ENCODE measurements at regions not wholly inside any gene's neighbourhood (a gene's known extent, or its start where the extent isn't known, plus 50 kb on each side); places are given as distances from the start of the nearest gene placed in this dataset.
A peak's percentile ranks its signal among the peaks of the same experiment; 100 is the strongest.

DNA sequence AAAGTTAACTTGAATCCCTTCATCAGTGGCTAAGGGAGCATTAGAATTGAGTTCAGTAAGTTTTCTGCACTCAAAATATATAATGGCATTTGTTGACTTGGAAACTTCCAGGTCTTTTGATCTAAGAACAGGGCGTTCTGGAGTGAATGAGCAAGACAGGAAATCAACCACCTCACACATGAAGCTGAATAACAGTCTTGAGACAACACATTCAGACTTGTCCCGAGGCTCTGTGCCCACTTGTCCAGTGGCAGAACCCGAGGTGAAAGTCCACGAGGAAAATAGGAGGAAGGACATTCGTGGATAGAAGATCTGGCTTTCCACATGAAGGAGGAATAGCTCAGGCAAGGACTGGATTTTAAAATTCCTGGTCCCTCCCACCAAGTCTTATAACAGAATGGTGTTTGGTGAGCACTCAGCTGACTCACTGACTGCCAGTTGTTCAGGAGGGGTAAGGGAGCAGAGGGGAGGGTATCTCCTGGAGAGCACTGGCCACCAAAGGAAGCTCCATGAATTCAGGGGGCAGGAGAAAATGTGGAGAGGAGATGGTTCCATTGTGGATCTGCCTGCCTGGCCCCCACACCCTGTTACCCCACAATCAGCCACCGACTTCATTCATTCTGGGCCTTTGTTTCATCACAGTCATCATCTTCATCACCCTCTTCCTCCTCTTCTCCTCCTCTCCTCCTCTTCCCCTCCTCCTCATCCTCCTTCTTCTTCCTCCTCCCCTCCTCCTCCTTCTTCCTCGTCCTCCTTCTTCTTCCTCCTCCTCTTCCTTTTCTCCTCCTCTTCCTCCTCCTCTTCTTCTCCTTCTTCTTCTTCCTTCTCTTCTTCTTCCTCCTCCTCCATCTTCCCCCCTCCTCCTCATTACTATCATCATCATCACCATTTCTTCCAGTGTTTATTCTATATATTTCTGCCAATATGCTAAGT lies 620.1 kb downstream of the MED13L start:
- no peak overlapping the region for H3K4me3 ChIP-seq (replicated peaks in 1 of 2; ENCODE audit: low read depth in 2 of 2, low read length in 2 of 2)
- DNase-seq (ENCODE audit: low read depth in 2 of 2), result peak in 1 of 2 donors; percentile 50
- TF ChIP-seq, protein P1, sequence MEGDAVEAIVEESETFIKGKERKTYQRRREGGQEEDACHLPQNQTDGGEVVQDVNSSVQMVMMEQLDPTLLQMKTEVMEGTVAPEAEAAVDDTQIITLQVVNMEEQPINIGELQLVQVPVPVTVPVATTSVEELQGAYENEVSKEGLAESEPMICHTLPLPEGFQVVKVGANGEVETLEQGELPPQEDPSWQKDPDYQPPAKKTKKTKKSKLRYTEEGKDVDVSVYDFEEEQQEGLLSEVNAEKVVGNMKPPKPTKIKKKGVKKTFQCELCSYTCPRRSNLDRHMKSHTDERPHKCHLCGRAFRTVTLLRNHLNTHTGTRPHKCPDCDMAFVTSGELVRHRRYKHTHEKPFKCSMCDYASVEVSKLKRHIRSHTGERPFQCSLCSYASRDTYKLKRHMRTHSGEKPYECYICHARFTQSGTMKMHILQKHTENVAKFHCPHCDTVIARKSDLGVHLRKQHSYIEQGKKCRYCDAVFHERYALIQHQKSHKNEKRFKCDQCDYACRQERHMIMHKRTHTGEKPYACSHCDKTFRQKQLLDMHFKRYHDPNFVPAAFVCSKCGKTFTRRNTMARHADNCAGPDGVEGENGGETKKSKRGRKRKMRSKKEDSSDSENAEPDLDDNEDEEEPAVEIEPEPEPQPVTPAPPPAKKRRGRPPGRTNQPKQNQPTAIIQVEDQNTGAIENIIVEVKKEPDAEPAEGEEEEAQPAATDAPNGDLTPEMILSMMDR (IDR thresholded peaks at IDR 0.05; ENCODE audit: low read depth, low read length), result no peak

DNA sequence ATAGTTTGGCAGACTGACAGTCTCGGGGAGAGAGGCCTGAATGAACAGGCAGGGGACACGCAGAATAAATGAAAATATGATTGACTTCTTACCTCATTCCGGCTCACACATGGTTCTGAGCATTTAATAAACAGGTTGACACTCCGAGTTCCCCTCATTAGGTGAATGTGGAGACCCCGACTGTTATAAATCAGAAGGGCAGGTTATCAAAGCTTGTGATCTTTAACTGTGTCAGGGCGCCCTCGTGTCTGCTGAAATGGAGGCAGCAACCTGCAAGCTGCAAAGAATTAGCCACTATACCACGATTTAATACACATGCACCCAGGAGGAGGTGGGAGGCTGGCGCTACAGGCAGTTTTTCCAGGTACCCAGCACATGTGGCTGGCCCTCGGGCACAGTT lies 627.5 kb downstream of the MED13L start:
- no peak overlapping the region for H3K4me3 ChIP-seq (replicated peaks in 1 of 2; ENCODE audit: low read depth in 2 of 2, low read length in 2 of 2)
- TF ChIP-seq, protein P1 (IDR thresholded peaks at IDR 0.05; ENCODE audit: low read depth, low read length), result no peak
- DNase-seq (ENCODE audit: low read depth in 2 of 2), result no peak

DNA sequence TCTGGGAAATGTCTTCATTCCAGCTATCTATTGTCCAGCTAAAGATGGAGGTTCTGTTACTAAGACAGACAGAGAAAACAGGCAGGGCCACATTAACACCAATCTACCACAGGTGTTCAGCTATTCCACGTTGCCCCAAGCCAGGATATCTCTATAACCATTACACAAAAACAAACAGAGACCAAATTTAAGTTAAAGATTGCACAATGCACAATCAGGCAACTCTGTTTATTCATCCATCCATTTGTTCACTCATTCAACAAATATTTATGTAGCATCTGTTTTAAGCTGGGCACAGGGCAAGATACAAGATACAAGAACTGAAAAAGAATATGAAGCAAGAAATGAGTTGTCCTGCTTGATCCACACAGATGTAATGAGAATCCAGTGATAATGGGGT lies 629.0 kb downstream of the MED13L start:
- DNase-seq (ENCODE audit: low read depth in 2 of 2), result peak in 1 of 2 donors; percentile 15
- TF ChIP-seq, protein P1 (IDR thresholded peaks at IDR 0.05; ENCODE audit: low read depth, low read length), result no peak
- no peak overlapping the region for H3K4me3 ChIP-seq (replicated peaks in 1 of 2; ENCODE audit: low read depth in 2 of 2, low read length in 2 of 2)

DNA sequence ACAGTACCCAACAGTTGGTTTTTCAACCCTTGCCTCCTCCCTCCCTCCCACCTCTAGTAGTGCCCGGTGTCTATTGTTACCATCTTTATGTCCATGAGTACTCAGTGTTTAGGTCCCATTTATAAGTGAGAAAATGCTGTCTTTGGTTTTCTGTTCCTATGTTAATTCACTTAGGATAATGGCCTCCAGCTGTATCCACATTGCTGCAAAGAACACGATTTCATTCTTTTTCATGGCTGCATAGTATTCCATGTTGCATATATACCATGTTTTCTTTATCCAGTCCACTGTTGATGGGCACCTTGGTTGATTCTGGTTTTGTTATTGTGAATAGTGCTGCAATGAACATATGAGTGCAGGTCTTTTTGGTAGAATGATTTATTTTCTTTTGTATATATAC lies 631.3 kb downstream of the MED13L start:
- TF ChIP-seq, protein P1 (IDR thresholded peaks at IDR 0.05; ENCODE audit: low read depth, low read length), result no peak
- H3K4me3 ChIP-seq (replicated peaks in 1 of 2; ENCODE audit: low read depth in 2 of 2, low read length in 2 of 2), result no peak overlapping the region
- no peak for DNase-seq (ENCODE audit: low read depth in 2 of 2)

DNA sequence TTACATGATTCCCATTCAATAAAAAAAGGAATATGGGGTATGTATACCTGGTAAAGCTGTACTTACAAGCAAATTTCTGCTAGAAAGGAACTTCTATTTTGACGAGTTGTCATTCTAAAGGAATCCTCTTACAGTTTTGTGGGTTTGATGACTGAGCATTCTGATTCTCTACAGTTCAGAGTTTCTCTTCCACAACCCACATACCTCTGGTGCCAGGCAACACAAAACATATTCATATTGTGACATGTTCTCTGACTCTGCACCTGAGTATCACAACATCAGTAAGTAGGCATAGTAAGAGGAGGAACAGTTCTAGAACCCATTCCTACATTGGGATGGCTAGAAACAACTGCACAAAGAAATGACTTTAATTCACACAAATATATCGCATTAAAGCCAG lies 636.6 kb downstream of the MED13L start:
- TF ChIP-seq, protein P1 (IDR thresholded peaks at IDR 0.05; ENCODE audit: low read depth, low read length), result no peak
- H3K4me3 ChIP-seq (replicated peaks in 1 of 2; ENCODE audit: low read depth in 2 of 2, low read length in 2 of 2), result no peak overlapping the region
- peak in 1 of 2 donors; percentile 36 for DNase-seq (ENCODE audit: low read depth in 2 of 2)

DNA sequence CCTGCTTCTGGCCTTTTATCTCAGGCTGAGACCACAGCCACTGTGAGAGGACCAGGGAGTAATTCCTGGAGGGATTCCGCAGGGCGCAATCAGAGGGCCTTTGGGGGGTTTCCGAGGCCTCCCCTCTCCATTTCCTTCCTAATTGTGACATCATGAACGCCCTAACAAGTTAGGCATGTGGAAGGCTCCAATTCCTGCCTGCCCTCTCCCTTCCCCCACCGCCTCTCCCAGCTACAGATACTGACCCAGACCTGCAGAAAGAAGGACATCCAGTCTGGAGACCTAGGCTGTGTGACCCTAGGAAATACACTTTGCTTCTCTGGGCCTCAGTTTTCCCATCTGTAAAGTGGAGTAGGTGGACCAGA lies 637.9 kb downstream of the MED13L start:
- no peak overlapping the region for H3K4me3 ChIP-seq (replicated peaks in 1 of 2; ENCODE audit: low read depth in 2 of 2, low read length in 2 of 2)
- no peak for DNase-seq (ENCODE audit: low read depth in 2 of 2)
- TF ChIP-seq, protein P1 (IDR thresholded peaks at IDR 0.05; ENCODE audit: low read depth, low read length), result no peak
